ENCODE measurements at regions not wholly inside any gene's neighbourhood (a gene's known extent, or its start where the extent isn't known, plus 50 kb on each side); places are given as distances from the start of the nearest gene placed in this dataset.

DNA sequence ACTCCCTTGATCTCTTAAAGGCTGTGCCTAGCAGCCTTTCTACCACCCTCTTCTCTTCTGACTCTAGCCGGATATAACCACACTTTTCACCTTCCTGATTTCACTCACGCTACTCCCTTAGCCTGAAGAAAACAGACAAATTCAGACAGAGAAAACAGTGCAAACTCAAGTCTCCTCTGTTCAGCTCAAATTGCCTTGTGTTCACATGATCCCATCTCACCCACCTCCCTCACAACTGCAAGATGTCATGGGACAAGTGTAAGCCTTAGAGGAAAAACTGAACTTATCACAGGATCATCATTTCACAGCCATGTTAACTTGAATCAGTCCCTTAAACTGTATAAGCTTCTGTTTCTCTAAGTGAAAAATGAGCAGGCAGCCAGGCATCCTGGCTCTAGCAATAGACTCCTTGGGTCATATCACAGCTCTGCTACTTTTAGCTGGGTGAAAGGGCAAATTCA is 66.5 kb upstream of the TENT5A start:
- H4K8ac ChIP-seq (ENCODE audit: extremely low read depth, insufficient read depth, low read length), result no peak overlapping the region
- no peak overlapping the region for H2BK12ac ChIP-seq (ENCODE audit: low read depth, low read length)
- no peak overlapping the region for H2BK20ac ChIP-seq (ENCODE audit: low read length)
- FAIRE-seq (no peak), DNase-seq (ENCODE audit: low read depth in 1 of 2, low spot score in 2 of 2) (no peak)
- H3K4ac ChIP-seq (replicated peaks; ENCODE audit: insufficient read length, low read depth, low read length), result no peak overlapping the region
- no peaks in the 10 kb centered on the region for H4K20me1 ChIP-seq (replicated peaks in 1 of 2; ENCODE audit: control insufficient read depth in 1 of 2, insufficient read depth in 2 of 2, low read length in 2 of 2)
- no peak overlapping the region for H4K5ac ChIP-seq (ENCODE audit: insufficient read length, low read depth, low read length)
- no peaks in the 10 kb centered on the region for H3K4me1 ChIP-seq (replicated peaks in 1 of 4; ENCODE audit: control insufficient read depth in 3 of 4, insufficient read depth in 4 of 4, low read length in 3 of 4)
- no peak overlapping the region for H3K4me2 ChIP-seq (ENCODE audit: insufficient read depth in 1 of 2, low read depth in 2 of 2, low read length in 2 of 2)
- H3K56ac ChIP-seq (replicated peaks; ENCODE audit: insufficient read length, low read depth, low read length), result no peak overlapping the region
- H3K9ac ChIP-seq (replicated peaks in 1 of 4; ENCODE audit: extremely low read depth in 1 of 4, low read depth in 3 of 4, low read length in 3 of 4), result no peak overlapping the region
- no peak overlapping the region for H2AFZ ChIP-seq (ENCODE audit: low read length)
- H2BK15ac ChIP-seq (ENCODE audit: low read length), result no peak overlapping the region
- no peaks in the 10 kb centered on the region for H3K79me1 ChIP-seq (ENCODE audit: low read depth, low read length)
- H3K23me2 ChIP-seq (ENCODE audit: low read depth, low read length), result no peaks in the 10 kb centered on the region
- H3K4me3 ChIP-seq (ENCODE audit: extremely low read depth in 1 of 4, insufficient read depth in 2 of 4, low read depth in 3 of 4, low read length in 4 of 4), result no peak overlapping the region
- H3K36me3 ChIP-seq (ENCODE audit: control insufficient read depth in 2 of 4, insufficient read depth in 4 of 4, low read length in 3 of 4), result no peaks in the 10 kb centered on the region
- no peak overlapping the region for H4K91ac ChIP-seq (replicated peaks; ENCODE audit: insufficient read length, low read length)
- 91% methylated on average over 2 of the region's 2 CpGs; no CpG with 5 or more reads in 1 of the 2 experiments for WGBS, 2 experiments (ENCODE audit: extremely low coverage in 1 of 2, insufficient coverage in 1 of 2, insufficient read length in 1 of 2, insufficient replicate concordance in 2 of 2, low coverage in 1 of 2, low lambda C conversion rate in 2 of 2, missing lambda C conversion rate in 1 of 2)
- no peak overlapping the region for H3K27ac ChIP-seq (ENCODE audit: low read depth, low read length)
- TF ChIP-seq, protein P1, sequence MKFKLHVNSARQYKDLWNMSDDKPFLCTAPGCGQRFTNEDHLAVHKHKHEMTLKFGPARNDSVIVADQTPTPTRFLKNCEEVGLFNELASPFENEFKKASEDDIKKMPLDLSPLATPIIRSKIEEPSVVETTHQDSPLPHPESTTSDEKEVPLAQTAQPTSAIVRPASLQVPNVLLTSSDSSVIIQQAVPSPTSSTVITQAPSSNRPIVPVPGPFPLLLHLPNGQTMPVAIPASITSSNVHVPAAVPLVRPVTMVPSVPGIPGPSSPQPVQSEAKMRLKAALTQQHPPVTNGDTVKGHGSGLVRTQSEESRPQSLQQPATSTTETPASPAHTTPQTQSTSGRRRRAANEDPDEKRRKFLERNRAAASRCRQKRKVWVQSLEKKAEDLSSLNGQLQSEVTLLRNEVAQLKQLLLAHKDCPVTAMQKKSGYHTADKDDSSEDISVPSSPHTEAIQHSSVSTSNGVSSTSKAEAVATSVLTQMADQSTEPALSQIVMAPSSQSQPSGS (IDR thresholded peaks at IDR 0.05; ENCODE audit: low read length), result no peak
- no peak for TF ChIP-seq KDM4A (IDR thresholded peaks at IDR 0.05; ENCODE audit: low read depth, low read length, severe bottlenecking)
- TF ChIP-seq EGR1 (IDR thresholded peaks at IDR 0.05; ENCODE audit: borderline replicate concordance, low read depth, low read length), result no peak
- no peak for TF ChIP-seq BACH1 (IDR thresholded peaks at IDR 0.05; ENCODE audit: low read length)
- no peak for TF ChIP-seq SP4 (IDR thresholded peaks at IDR 0.05; ENCODE audit: low read length)
- no peak for TF ChIP-seq POLR2A (IDR thresholded peaks at IDR 0.05; ENCODE audit: control extremely low read depth in 1 of 2, low read depth in 2 of 2, low read length in 2 of 2)
- no peak for TF ChIP-seq BRCA1 (IDR thresholded peaks at IDR 0.05; ENCODE audit: low read depth, low read length)
- no peak for TF ChIP-seq SP2 (IDR thresholded peaks at IDR 0.05; ENCODE audit: low read length)
- TF ChIP-seq PHF8 (conservative IDR thresholded peaks at IDR 0.05; ENCODE audit: low read depth, low read length), result no peak
- TF ChIP-seq KDM5A (IDR thresholded peaks at IDR 0.05; ENCODE audit: low read length), result no peak
- TF ChIP-seq CREB1 (IDR thresholded peaks at IDR 0.05), result no peak
- TF ChIP-seq CBX5 (IDR thresholded peaks at IDR 0.05; ENCODE audit: low read depth, low read length), result no peak
- no peak for TF ChIP-seq KDM1A (IDR thresholded peaks at IDR 0.05; ENCODE audit: borderline replicate concordance, low read length)
- no peak for TF ChIP-seq FOSL1 (IDR thresholded peaks at IDR 0.05; ENCODE audit: insufficient read depth, low read depth, low read length)
- TF ChIP-seq TAF1 (IDR thresholded peaks at IDR 0.05; ENCODE audit: low read depth, low read length), result no peak
- ChIA-PET CTCF (ENCODE audit: partially characterized antibody) (no interaction called here), POLR2A (ENCODE audit: partially characterized antibody) (no interaction called here)
- H3K23ac ChIP-seq (ENCODE audit: insufficient read length), result no peak overlapping the region
- H3K27me3 ChIP-seq (replicated peaks in 1 of 4; ENCODE audit: control insufficient read depth in 3 of 4, extremely low read depth in 1 of 4, insufficient read depth in 3 of 4, low read length in 3 of 4), result no peaks in the 10 kb centered on the region
- H3K18ac ChIP-seq (ENCODE audit: extremely low read depth, low read length), result no peak overlapping the region
- no peak overlapping the region for H2BK5ac ChIP-seq (ENCODE audit: low read depth, low read length)
- no peak overlapping the region for H2AK5ac ChIP-seq (ENCODE audit: low read depth, low read length)
- no peak overlapping the region for H2BK120ac ChIP-seq (replicated peaks; ENCODE audit: low read depth, low read length)
- no peaks in the 10 kb centered on the region for H3K9me3 ChIP-seq (ENCODE audit: insufficient read depth in 2 of 2, low read depth in 1 of 2, low read length in 1 of 2)
- H3K79me2 ChIP-seq (ENCODE audit: control insufficient read depth in 1 of 2, insufficient read depth in 2 of 2, low read length in 2 of 2), result no peaks in the 10 kb centered on the region
- H3K14ac ChIP-seq (ENCODE audit: insufficient read length), result no peak overlapping the region

Data from H1 (cell line).